SK-N-SH (cell line): ENCODE measurements at regions not wholly inside any gene's neighbourhood (a gene's known extent, or its start where the extent isn't known, plus 50 kb on each side); places are given as distances from the start of the nearest gene placed in this dataset.

ENCODE experiments used
- CTCF ChIA-PET: fragments of 300-600, 350-600 bp; formaldehyde crosslinking; extraction: SDS; loops from one replicate; lab custom pipeline; 2021; lab: Yijun Ruan, JAX
- POLR2A ChIA-PET: fragments of 350-600 bp; sonication (Branson Sonifier 250); formaldehyde crosslinking; extraction: SDS; loops from one replicate; lab custom pipeline; 2020; ENCODE audit warnings: antibody characterized with exemption, inconsistent platforms; lab: Yijun Ruan, JAX
- DNase-seq: peaks from one replicate; pipeline ENCODE4 v3.0.0; 2012
- H2AFZ ChIP-seq: fragments of 200-600 bp; sonication (generic); 2 replicates; pipeline ENCODE4 v1.8.1; 2016; ENCODE audit warnings: antibody characterized with exemption, mild to moderate bottlenecking, low read depth
- H3F3A ChIP-seq: fragments of 200-600 bp; sonication (generic); replicated peaks from 2 replicates; pipeline ENCODE3; 2016; ENCODE audit warnings: antibody characterized with exemption, mild to moderate bottlenecking; ENCODE audit not compliant: insufficient read depth
- H3K27ac ChIP-seq, 2 experiments: fragments of 200-500 bp in 1 of 2; fragments of 200-600 bp in 1 of 2; sonication (Bioruptor generic) in 1 of 2; sonication (generic), shearing (Covaris generic) in 1 of 2; 2 replicates each; pipeline versions ENCODE4 v1.5.1 to v1.6.1; 2014 to 2016; ENCODE audit warnings: low read depth in 2 of 2, inconsistent platforms in 1 of 2, low read length in 1 of 2, mild to moderate bottlenecking in 1 of 2, mixed read lengths in 1 of 2
- H3K27me3 ChIP-seq: fragments of 200-600 bp; sonication (generic), shearing (Covaris generic); 2 replicates; pipeline ENCODE4 v1.6.1; 2016; ENCODE audit warnings: mixed run types; ENCODE audit not compliant: insufficient read depth
- H3K36me3 ChIP-seq, 2 experiments: fragments of 200-500 bp in 1 of 2; fragments of 200-600 bp in 1 of 2; sonication (Bioruptor generic) in 1 of 2; sonication (generic) in 1 of 2; replicated peaks in 1 of 2; 2 replicates each; pipeline versions ENCODE3 to v1.5.1; 2014 to 2016; ENCODE audit warnings: low read length in 1 of 2, mild to moderate bottlenecking in 1 of 2; ENCODE audit not compliant: insufficient read depth in 2 of 2, control insufficient read depth in 1 of 2
- H3K4me1 ChIP-seq, 2 experiments: fragments of 200-500 bp in 1 of 2; fragments of 200-600 bp in 1 of 2; sonication (Bioruptor generic) in 1 of 2; sonication (generic), shearing (Covaris generic) in 1 of 2; 2 replicates each; pipeline versions ENCODE4 v1.5.1 to v1.6.1; 2014 to 2016; ENCODE audit warnings: low read depth in 1 of 2, low read length in 1 of 2, mixed run types in 1 of 2; ENCODE audit not compliant: insufficient read depth in 2 of 2, control insufficient read depth in 1 of 2
- H3K4me2 ChIP-seq: fragments of 200-600 bp; sonication (generic), shearing (Covaris generic); 2 replicates; pipeline ENCODE4 v1.6.1; 2017; ENCODE audit warnings: mixed run types
- H3K4me3 ChIP-seq, 2 experiments: fragments of 200-500 bp in 1 of 2; fragments of 200-600 bp in 1 of 2; sonication (Bioruptor generic) in 1 of 2; sonication (generic), shearing (Covaris generic) in 1 of 2; 2 replicates each; pipeline versions ENCODE4 v1.5.1 to v1.8.1; 2014 to 2016; ENCODE audit warnings: low read depth in 2 of 2, inconsistent platforms in 1 of 2, low read length in 1 of 2, mild to moderate bottlenecking in 1 of 2, mixed read lengths in 1 of 2, moderate library complexity in 1 of 2
- H3K79me2 ChIP-seq: fragments of 200-600 bp; sonication (generic); 2 replicates; pipeline ENCODE4 v1.8.1; 2017; ENCODE audit warnings: mild to moderate bottlenecking; ENCODE audit not compliant: insufficient read depth
- H3K9ac ChIP-seq: fragments of 200-600 bp; sonication (generic); 2 replicates; pipeline ENCODE4 v1.6.1; 2017; ENCODE audit warnings: mixed run types
- H3K9me2 ChIP-seq: fragments of 200-600 bp; sonication (generic); 2 replicates; pipeline ENCODE4 v1.6.1; 2017; ENCODE audit warnings: mixed run types
- H3K9me3 ChIP-seq: fragments of 200-600 bp; sonication (generic); 2 replicates; pipeline ENCODE4 v1.6.1; 2017; ENCODE audit warnings: mixed run types, mild to moderate bottlenecking, moderate library complexity
- H4K20me1 ChIP-seq: fragments of 200-600 bp; sonication (generic); 2 replicates; pipeline ENCODE4 v1.6.1; 2017; ENCODE audit warnings: mild to moderate bottlenecking, mixed run types; ENCODE audit not compliant: insufficient read depth
- CHD2 ChIP-seq: fragments of 150-350 bp; IDR thresholded peaks from 2 replicates; pipeline ENCODE4 v1.6.1; 2018; ENCODE audit warnings: low read length; ENCODE audit not compliant: partially characterized antibody
- ELF1 ChIP-seq: IDR thresholded peaks from 2 replicates; pipeline ENCODE4 v1.4.0; 2012
- EZH2phosphoT487 ChIP-seq: fragments of 200-600 bp; sonication (generic); IDR thresholded peaks from 2 replicates; pipeline ENCODE4 v1.6.1; 2017; ENCODE audit warnings: low read depth, mixed run types, mild to moderate bottlenecking, antibody characterized with exemption, moderate library complexity, borderline replicate concordance
- FOXM1 ChIP-seq: IDR thresholded peaks from 2 replicates; pipeline ENCODE4 v1.4.0; 2012; ENCODE audit warnings: low read depth, mild to moderate bottlenecking
- GABPA ChIP-seq: IDR thresholded peaks from 2 replicates; pipeline ENCODE4 v1.4.0; 2012; ENCODE audit warnings: low read depth, mild to moderate bottlenecking
- MEF2A ChIP-seq: IDR thresholded peaks from 2 replicates; pipeline ENCODE4 v1.4.0; 2012; ENCODE audit warnings: low read depth, borderline replicate concordance
- MXI1 ChIP-seq: IDR thresholded peaks from 2 replicates; pipeline ENCODE4 v1.6.1; 2012; ENCODE audit warnings: mild to moderate bottlenecking, low read depth, low read length, improper control_type of control experiment
- NRF1 ChIP-seq: IDR thresholded peaks from 2 replicates; pipeline ENCODE4 v1.6.1; 2012; ENCODE audit warnings: low read depth, mild to moderate bottlenecking, low read length
- POLR2AphosphoS5 ChIP-seq: IDR thresholded peaks from 2 replicates; pipeline ENCODE4 v1.6.1; 2012; ENCODE audit warnings: low read depth, low read length
- RAD21 ChIP-seq: IDR thresholded peaks from 2 replicates; pipeline ENCODE4 v1.6.1; 2012; ENCODE audit warnings: mild to moderate bottlenecking, low read length
- RCOR1 ChIP-seq: fragments of 150-350 bp; IDR thresholded peaks from 2 replicates; pipeline ENCODE4 v1.6.1; 2017; ENCODE audit warnings: antibody characterized with exemption, low read length
- RFX5 ChIP-seq: IDR thresholded peaks from 2 replicates; pipeline ENCODE4 v1.6.1; 2012; ENCODE audit warnings: mild to moderate bottlenecking, improper control_type of control experiment, low read length
- SMC3 ChIP-seq: IDR thresholded peaks from 2 replicates; pipeline ENCODE4 v1.6.1; 2012; ENCODE audit warnings: low read depth, low read length, improper control_type of control experiment
- TCF12 ChIP-seq: IDR thresholded peaks from 2 replicates; pipeline ENCODE4 v1.4.0; 2012
- TEAD4 ChIP-seq: IDR thresholded peaks from 2 replicates; pipeline ENCODE4 v1.4.0; 2012; ENCODE audit warnings: mild to moderate bottlenecking, borderline replicate concordance; ENCODE audit not compliant: insufficient read depth
- YY1 ChIP-seq: IDR thresholded peaks from 2 replicates; pipeline ENCODE4 v1.4.0; 2012; ENCODE audit warnings: low read depth, mild to moderate bottlenecking
- WGBS: methylation state at CpG from one replicate; pipeline ENCODE4 v1.1.6; 2017; ENCODE audit warnings: low lambda C conversion rate; 5-methylcytosine and 5-hydroxymethylcytosine counted together
- TF ChIP-seq, protein P1 (sequence below): IDR thresholded peaks from 2 replicates; pipeline ENCODE4; 2012
- TF ChIP-seq, protein P2 (sequence below): fragments of 150-350 bp; IDR thresholded peaks from 2 replicates; pipeline ENCODE4 v1.6.1; 2016; ENCODE audit warnings: mild to moderate bottlenecking, low read depth, low read length
- TF ChIP-seq, protein P3 (sequence below): IDR thresholded peaks from 2 replicates; pipeline ENCODE4 v1.4.0; 2012; ENCODE audit warnings: low read depth

DNA sequence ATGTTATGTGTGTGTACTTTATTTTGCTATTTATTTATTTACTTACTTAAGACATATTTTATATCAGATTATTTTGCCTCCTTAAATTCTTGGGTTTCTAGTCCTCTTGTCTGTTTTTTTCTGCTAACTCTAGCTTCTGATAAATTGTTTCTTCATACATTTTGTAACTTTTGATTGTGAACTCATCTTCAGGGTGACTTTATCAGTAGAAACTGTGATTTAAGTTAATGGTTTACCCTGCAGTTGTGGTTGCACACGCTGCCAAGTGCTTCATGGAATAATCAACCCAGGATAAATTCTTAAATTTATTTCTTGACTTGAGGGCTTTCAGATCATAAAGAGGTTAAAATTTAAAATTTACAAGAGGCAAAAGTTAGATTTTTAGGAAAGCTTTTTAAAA is 173.3 kb downstream of the CENPW start:
- no peak overlapping the region for H2AFZ ChIP-seq
- no peak for TF ChIP-seq POLR2AphosphoS5

DNA sequence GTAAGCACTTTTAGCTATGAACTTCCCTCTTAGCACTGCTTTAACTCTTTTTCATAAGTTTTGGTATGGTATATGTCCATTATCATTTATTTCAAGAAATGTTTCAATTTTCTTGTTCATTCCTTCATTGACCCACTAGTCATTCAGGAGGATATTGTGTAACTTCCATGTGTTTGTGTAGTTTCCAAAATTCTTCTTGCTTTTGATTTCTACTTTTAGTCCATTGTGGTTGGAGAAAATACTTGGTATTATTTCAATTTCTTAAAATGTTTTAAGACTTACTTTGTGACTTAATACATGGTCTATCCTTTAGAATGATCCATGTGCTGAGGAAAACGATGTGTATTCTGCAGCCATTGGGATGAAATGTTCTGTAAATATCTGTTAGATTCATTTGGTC is 176.5 kb downstream of the CENPW start:
- Histone ChIP-seq H3F3A (no peaks in the 10 kb centered on the region), H3K36me3 (no peaks in the 10 kb centered on the region), H4K20me1 (no peaks in the 10 kb centered on the region), H3K27me3 (no peaks in the 10 kb centered on the region), H3K9me3 (no peaks in the 10 kb centered on the region), H2AFZ (no peak overlapping the region), H3K9me2 (0 out of 2 replicates have a peak, but pooled peaks cover 2% of the 10 kb centered on the region), H3K27ac (no peak overlapping the region), H3K9ac (no peak overlapping the region), H3K4me1 (no peaks in the 10 kb centered on the region), H3K4me2 (no peak overlapping the region), H3K4me3 (no peak overlapping the region), H3K79me2 (no peaks in the 10 kb centered on the region)
- CTCF ChIA-PET = no interaction called here
- POLR2A ChIA-PET = no interaction called here
- no peak for DNase-seq
- TF ChIP-seq MEF2A = no peak
- TF ChIP-seq, protein P1, sequence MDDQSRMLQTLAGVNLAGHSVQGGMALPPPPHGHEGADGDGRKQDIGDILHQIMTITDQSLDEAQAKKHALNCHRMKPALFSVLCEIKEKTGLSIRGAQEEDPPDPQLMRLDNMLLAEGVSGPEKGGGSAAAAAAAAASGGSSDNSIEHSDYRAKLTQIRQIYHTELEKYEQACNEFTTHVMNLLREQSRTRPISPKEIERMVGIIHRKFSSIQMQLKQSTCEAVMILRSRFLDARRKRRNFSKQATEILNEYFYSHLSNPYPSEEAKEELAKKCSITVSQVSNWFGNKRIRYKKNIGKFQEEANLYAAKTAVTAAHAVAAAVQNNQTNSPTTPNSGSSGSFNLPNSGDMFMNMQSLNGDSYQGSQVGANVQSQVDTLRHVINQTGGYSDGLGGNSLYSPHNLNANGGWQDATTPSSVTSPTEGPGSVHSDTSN = no peak
- no peak for TF ChIP-seq ELF1
- no peak for TF ChIP-seq SMC3
- TF ChIP-seq, protein P2, sequence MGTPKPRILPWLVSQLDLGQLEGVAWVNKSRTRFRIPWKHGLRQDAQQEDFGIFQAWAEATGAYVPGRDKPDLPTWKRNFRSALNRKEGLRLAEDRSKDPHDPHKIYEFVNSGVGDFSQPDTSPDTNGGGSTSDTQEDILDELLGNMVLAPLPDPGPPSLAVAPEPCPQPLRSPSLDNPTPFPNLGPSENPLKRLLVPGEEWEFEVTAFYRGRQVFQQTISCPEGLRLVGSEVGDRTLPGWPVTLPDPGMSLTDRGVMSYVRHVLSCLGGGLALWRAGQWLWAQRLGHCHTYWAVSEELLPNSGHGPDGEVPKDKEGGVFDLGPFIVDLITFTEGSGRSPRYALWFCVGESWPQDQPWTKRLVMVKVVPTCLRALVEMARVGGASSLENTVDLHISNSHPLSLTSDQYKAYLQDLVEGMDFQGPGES = no peak
- no peak for TF ChIP-seq RCOR1
- no peak for TF ChIP-seq MXI1
- 12% methylated on average over 1 of the region's 1 CpG for WGBS

More for the DNA sequence above, 173.3 kb downstream of the CENPW start:
- no peaks in the 10 kb centered on the region for H3K79me2 ChIP-seq
- H3K9ac ChIP-seq = no peak overlapping the region
- no peak overlapping the region for H3K4me2 ChIP-seq
- no peaks in the 10 kb centered on the region for H3F3A ChIP-seq
- POLR2A ChIA-PET = no interaction called here
- no peaks in the 10 kb centered on the region for H3K9me3 ChIP-seq
- H4K20me1 ChIP-seq = no peaks in the 10 kb centered on the region
- CTCF ChIA-PET = no interaction called here
- no peaks in the 10 kb centered on the region for H3K4me1 ChIP-seq
- no peak for DNase-seq
- WGBS = 22% methylated on average over 1 of the region's 1 CpG
- no peak overlapping the region for H3K27ac ChIP-seq
- H3K27me3 ChIP-seq = no peaks in the 10 kb centered on the region
- no peaks in the 10 kb centered on the region for H3K9me2 ChIP-seq
- no peaks in the 10 kb centered on the region for H3K36me3 ChIP-seq
- H3K4me3 ChIP-seq = no peak overlapping the region

DNA sequence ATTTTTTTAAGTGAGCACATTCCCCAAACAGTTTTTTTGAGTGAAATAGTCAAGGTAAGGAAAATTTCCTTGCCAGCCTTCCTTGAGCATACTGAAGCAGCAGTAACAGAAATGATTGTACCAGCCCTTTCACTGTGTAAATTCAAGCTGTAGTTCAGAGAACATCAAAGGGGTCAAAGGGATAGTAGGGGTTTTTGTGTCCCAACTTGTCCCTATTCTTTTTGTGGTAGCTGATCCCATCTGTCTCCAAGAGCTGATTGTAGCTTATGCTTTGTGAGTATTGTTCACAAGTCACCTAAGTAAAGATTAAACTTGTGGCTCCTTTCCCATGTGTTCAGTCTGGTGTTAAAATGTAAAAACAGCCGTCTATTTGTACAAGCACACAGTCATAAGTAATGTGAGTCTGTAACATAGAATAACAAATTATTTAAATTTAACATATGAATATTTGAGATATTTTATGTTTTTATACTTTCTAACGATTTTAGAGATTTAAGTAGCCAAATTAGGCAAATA is 185.0 kb downstream of the CENPW start:
- Histone ChIP-seq H3K4me2 (no peak overlapping the region), H3K27me3 (no peaks in the 10 kb centered on the region), H3K4me3 (no peak overlapping the region), H3K79me2 (no peaks in the 10 kb centered on the region), H3K9me3 (no peaks in the 10 kb centered on the region), H2AFZ (no peak overlapping the region), H4K20me1 (no peaks in the 10 kb centered on the region), H3K9me2 (no peaks in the 10 kb centered on the region), H3K27ac (no peak overlapping the region), H3K9ac (no peak overlapping the region)
- no peak for DNase-seq
- 33% methylated on average over 2 of the region's 2 CpGs for WGBS
- ChIA-PET POLR2A (no interaction called here), CTCF (no interaction called here)
- TF ChIP-seq GABPA (no peak), RCOR1 (no peak), YY1 (no peak), RFX5 (no peak), TCF12 (no peak), RAD21 (no peak), TEAD4 (no peak), NRF1 (no peak), MEF2A (no peak), CHD2 (no peak), FOXM1 (no peak), EZH2phosphoT487 (no peak)
- TF ChIP-seq, protein P3, sequence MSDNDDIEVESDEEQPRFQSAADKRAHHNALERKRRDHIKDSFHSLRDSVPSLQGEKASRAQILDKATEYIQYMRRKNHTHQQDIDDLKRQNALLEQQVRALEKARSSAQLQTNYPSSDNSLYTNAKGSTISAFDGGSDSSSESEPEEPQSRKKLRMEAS = no peak
- TF ChIP-seq, protein P1 = no peak
- TF ChIP-seq, all 33 proteins: peak for 0
- Histone ChIP-seq H3K36me3 (no peaks in the 10 kb centered on the region), H3K4me1 (peaks cover 0 to 6% of the 10 kb centered on the region in 2 experiments; a peak in 2 of 4 replicates), H3F3A (no peaks in the 10 kb centered on the region)
